GM23248 (cell line): ENCODE measurements at regions not wholly inside any gene's neighbourhood (a gene's known extent, or its start where the extent isn't known, plus 50 kb on each side); places are given as distances from the start of the nearest gene placed in this dataset.

ENCODE experiments used
- DNase-seq: peaks from one replicate; pipeline ENCODE4 v3.0.0-alpha.2; 2015
- H2AFZ ChIP-seq: fragments of 200-600 bp; sonication (generic); 2 replicates; pipeline ENCODE4 v1.6.1; 2016; ENCODE audit warnings: antibody characterized with exemption
- H3F3A ChIP-seq: fragments of 200-600 bp; sonication (generic); 2 replicates; pipeline ENCODE4 v1.6.1; 2016; ENCODE audit warnings: mild to moderate bottlenecking, antibody characterized with exemption, mixed run types; ENCODE audit not compliant: insufficient read depth
- H3K27ac ChIP-seq: fragments of 200-600 bp; sonication (generic); 2 replicates; pipeline ENCODE4 v1.5.1; 2016; ENCODE audit warnings: mild to moderate bottlenecking
- H3K27me3 ChIP-seq: fragments of 200-600 bp; sonication (generic); replicated peaks from 2 replicates; pipeline ENCODE4 v1.6.1; 2016; ENCODE audit warnings: mild to moderate bottlenecking; ENCODE audit not compliant: insufficient read depth
- H3K36me3 ChIP-seq: fragments of 200-600 bp; sonication (generic); 2 replicates; pipeline ENCODE4 v1.6.1; 2016; ENCODE audit warnings: low read depth, mild to moderate bottlenecking
- H3K4me1 ChIP-seq: fragments of 200-600 bp; sonication (generic); 2 replicates; pipeline ENCODE4 v1.6.1; 2016; ENCODE audit warnings: mild to moderate bottlenecking; ENCODE audit not compliant: insufficient read depth
- H3K4me2 ChIP-seq: fragments of 200-600 bp; sonication (generic); one replicate; pipeline ENCODE4 v1.6.1; 2016; ENCODE audit warnings: mild to moderate bottlenecking; ENCODE audit not compliant: unreplicated experiment
- H3K4me3 ChIP-seq: fragments of 200-600 bp; sonication (generic); 2 replicates; pipeline ENCODE4 v1.5.1; 2016; ENCODE audit warnings: mild to moderate bottlenecking
- H3K79me2 ChIP-seq: fragments of 200-600 bp; sonication (generic); 2 replicates; pipeline ENCODE4 v1.6.1; 2016; ENCODE audit warnings: mild to moderate bottlenecking; ENCODE audit not compliant: insufficient read depth
- H3K9ac ChIP-seq: fragments of 200-600 bp; sonication (generic); 2 replicates; pipeline ENCODE4 v1.6.1; 2016; ENCODE audit warnings: mild to moderate bottlenecking
- H3K9me2 ChIP-seq: fragments of 200-600 bp; sonication (generic); 2 replicates; pipeline ENCODE4 v1.6.1; 2016; ENCODE audit warnings: mixed run types, mild to moderate bottlenecking, moderate library complexity; ENCODE audit not compliant: insufficient read depth
- H3K9me3 ChIP-seq: fragments of 200-600 bp; sonication (generic); one replicate; pipeline ENCODE4 v1.6.1; 2017; ENCODE audit warnings: low read depth
- H4K20me1 ChIP-seq: fragments of 200-600 bp; sonication (generic); 2 replicates; pipeline ENCODE4 v1.6.0; 2016; ENCODE audit not compliant: insufficient read depth
- EZH2 ChIP-seq: fragments of 200-600 bp; sonication (generic); IDR thresholded peaks from 2 replicates; pipeline ENCODE4 v1.6.1; 2018; ENCODE audit warnings: antibody characterized with exemption, mild to moderate bottlenecking; ENCODE audit not compliant: insufficient read depth, poor library complexity, severe bottlenecking
- EZH2phosphoT487 ChIP-seq: fragments of 200-600 bp; sonication (generic); IDR thresholded peaks from 2 replicates; pipeline ENCODE4 v1.6.1; 2018; ENCODE audit warnings: antibody characterized with exemption, moderate library complexity, mild to moderate bottlenecking, low read depth; ENCODE audit not compliant: insufficient read depth
- WGBS, 2 experiments: methylation state at CpG; one replicate each; pipeline ENCODE4 v1.1.6; 2015 to 2017; ENCODE audit warnings: low lambda C conversion rate in 2 of 2, low coverage in 1 of 2; ENCODE audit errors: missing lambda C conversion rate in 2 of 2; 5-methylcytosine and 5-hydroxymethylcytosine counted together
- in situ Hi-C: fragments of 300-500 bp; cut with MboI; formaldehyde crosslinking; loops from 2 replicates; pipeline ENCODE4 v1.15.0; 2020

DNA sequence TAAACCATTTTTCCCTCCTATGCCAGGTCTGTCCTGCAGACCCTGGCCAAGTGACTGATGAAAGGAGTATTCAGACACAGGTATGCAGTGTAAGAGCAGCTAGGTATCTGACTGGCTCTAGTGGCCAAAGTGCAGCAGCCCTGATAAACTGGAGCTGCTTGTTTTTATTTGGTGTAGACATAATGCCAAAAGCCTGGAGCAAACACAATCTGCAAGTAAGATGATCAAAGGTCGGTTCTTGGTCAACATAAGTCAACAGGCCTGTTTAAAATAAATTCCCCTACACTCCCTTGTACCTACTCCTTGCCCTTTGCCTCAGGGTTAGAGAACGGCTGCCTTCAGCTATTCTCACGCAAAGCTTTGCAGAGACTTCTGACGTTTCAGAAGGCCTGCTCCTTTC lies 1003.1 kb downstream of the ZPLD1 start:
- in situ Hi-C loops: no loop called here
- no peak for DNase-seq
- 24 to 30% methylated on average over 4 of the region's 4 CpGs for WGBS, 2 experiments
- Histone ChIP-seq H4K20me1 (no peaks in the 10 kb centered on the region), H3K9me3 (no peaks in the 10 kb centered on the region), H3K79me2 (no peaks in the 10 kb centered on the region), H3K27me3 (no peaks in the 10 kb centered on the region), H3K9me2 (no peaks in the 10 kb centered on the region), H3K36me3 (no peaks in the 10 kb centered on the region), H3F3A (no peaks in the 10 kb centered on the region), H3K4me3 (no peak overlapping the region), H3K4me1 (no peaks in the 10 kb centered on the region), H2AFZ (no peak overlapping the region), H3K27ac (no peak overlapping the region), H3K9ac (no peak overlapping the region), H3K4me2 (no peak overlapping the region)
- TF ChIP-seq EZH2phosphoT487 (no peak), EZH2 (no peak)

GRCh38 chr3:103440539-103441203 lies 1005.9 kb downstream of the ZPLD1 start:
- H3K4me1 ChIP-seq: no peaks in the 10 kb centered on the region
- H3K9me3 ChIP-seq: no peaks in the 10 kb centered on the region
- 2 to 11% methylated on average over 1 of the region's 1 CpG for WGBS, 2 experiments
- H3F3A ChIP-seq: no peaks in the 10 kb centered on the region
- no peaks in the 10 kb centered on the region for H3K36me3 ChIP-seq
- DNase-seq: no peak
- no peaks in the 10 kb centered on the region for H4K20me1 ChIP-seq
- H3K79me2 ChIP-seq: no peaks in the 10 kb centered on the region
- no peak overlapping the region for H3K27ac ChIP-seq
- in situ Hi-C loops: no loop called here
- no peak overlapping the region for H3K9ac ChIP-seq
- H3K9me2 ChIP-seq: no peaks in the 10 kb centered on the region
- TF ChIP-seq EZH2 (no peak), EZH2phosphoT487 (no peak)
- H3K27me3 ChIP-seq: no peaks in the 10 kb centered on the region
- no peak overlapping the region for H3K4me3 ChIP-seq
- H2AFZ ChIP-seq: no peak overlapping the region
- no peak overlapping the region for H3K4me2 ChIP-seq

GRCh38 chr3:103446953-103447629 lies 1012.3 kb downstream of the ZPLD1 start:
- no peaks in the 10 kb centered on the region for H3K9me2 ChIP-seq
- H3K27me3 ChIP-seq: no peaks in the 10 kb centered on the region
- H3K9ac ChIP-seq: no peak overlapping the region
- no peak overlapping the region for H3K4me3 ChIP-seq
- no peaks in the 10 kb centered on the region for H3K79me2 ChIP-seq
- H3K9me3 ChIP-seq: no peaks in the 10 kb centered on the region
- no peak for DNase-seq
- no peak overlapping the region for H2AFZ ChIP-seq
- no peak overlapping the region for H3K27ac ChIP-seq
- in situ Hi-C loops: no loop called here
- H3F3A ChIP-seq: no peaks in the 10 kb centered on the region
- no peaks in the 10 kb centered on the region for H4K20me1 ChIP-seq
- TF ChIP-seq EZH2: no peak
- no peak for TF ChIP-seq EZH2phosphoT487
- no peak overlapping the region for H3K4me2 ChIP-seq
- WGBS, 2 experiments: 7 to 8% methylated on average over 10 of the region's 10 CpGs
- H3K36me3 ChIP-seq: no peaks in the 10 kb centered on the region
- no peaks in the 10 kb centered on the region for H3K4me1 ChIP-seq

GRCh38 chr3:103453152-103453551 lies 1018.3 kb downstream of the ZPLD1 start:
- 0 to 3% methylated on average over 1 of the region's 1 CpG for WGBS, 2 experiments
- Histone ChIP-seq H3F3A (no peaks in the 10 kb centered on the region), H3K9me3 (no peaks in the 10 kb centered on the region), H3K4me3 (no peak overlapping the region), H3K9me2 (no peaks in the 10 kb centered on the region), H3K27me3 (no peaks in the 10 kb centered on the region), H3K79me2 (no peaks in the 10 kb centered on the region), H3K9ac (no peak overlapping the region), H4K20me1 (no peaks in the 10 kb centered on the region), H3K4me2 (no peak overlapping the region), H3K27ac (no peak overlapping the region), H3K36me3 (no peaks in the 10 kb centered on the region), H2AFZ (no peak overlapping the region), H3K4me1 (no peaks in the 10 kb centered on the region)
- TF ChIP-seq EZH2 (no peak), EZH2phosphoT487 (no peak)
- no peak for DNase-seq
- in situ Hi-C loops: no loop called here
